ENCODE measurements at regions not wholly inside any gene's neighbourhood (a gene's known extent, or its start where the extent isn't known, plus 50 kb on each side); places are given as distances from the start of the nearest gene placed in this dataset.
A peak's percentile ranks its signal among the peaks of the same experiment; 100 is the strongest.

DNA sequence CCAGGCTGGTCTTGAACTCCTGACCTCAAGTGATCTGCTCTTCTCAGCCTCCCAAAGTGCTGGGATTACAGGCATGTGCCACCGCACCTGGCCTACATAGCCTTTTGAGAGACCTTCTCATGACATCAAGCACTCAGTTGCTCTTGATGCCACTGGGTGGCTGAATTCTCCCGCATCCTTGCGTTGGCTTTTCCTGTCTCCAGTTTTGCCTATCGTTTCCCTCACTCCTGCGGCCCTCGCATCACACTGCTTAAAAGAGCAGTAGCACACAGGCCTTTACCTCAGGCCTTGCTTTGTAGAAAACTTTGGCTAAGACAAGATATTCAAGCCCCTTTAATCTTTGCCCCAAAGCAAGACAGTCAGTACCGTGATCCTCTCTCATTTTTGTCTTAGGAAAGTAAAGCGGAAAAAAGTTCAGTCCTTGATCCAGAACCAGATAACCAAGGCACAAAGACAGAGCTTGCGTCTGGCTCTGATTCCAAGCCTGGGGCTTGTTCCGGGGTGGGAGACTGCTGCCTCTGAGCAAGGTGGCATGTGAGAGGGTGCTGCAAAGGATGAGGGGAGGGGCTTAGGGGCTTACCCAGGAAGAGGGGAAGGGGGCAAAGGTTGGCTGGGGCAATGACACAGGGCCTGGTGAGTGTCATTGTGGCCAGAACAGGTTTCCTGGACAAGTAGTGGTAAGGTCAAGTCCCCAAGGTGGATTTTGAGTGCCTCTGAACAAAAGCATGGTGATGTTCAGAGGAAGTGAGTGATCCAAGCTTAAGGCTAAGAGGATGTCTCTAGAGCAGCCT lies 175.0 kb upstream of the TLE3 start:
- no peak for DNase-seq

DNA sequence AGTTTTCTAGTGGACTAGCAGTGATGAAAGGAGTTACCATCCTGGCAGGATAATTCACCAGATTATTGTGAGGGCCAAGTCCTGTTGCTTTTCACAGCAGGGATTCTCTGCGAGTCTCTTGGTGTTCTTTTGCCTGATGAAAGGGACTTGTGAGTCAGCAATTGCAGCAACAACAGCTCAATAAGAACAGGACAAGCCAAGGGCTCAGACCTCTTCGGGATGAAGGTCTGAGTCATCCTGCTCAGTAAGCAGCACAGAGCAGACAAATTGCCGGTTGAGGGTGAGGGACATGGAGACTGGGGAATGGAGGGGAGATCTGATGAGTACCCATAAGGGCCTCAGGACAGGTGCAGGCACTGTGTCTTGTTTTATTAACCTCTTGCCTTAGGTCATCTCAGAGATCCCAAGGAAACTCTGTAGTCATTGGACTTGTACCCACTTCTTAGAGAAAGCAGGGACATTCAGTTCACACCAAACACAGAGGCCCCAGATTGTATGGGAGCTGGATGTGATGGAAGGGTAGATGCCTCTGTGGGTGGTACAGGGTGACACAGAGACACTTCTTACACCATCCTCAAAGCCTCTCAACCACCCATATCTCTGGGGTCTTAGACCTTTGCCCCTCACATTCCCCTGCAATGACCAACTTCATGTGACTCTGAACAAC lies 173.8 kb upstream of the TLE3 start:
- no peak for DNase-seq

DNA sequence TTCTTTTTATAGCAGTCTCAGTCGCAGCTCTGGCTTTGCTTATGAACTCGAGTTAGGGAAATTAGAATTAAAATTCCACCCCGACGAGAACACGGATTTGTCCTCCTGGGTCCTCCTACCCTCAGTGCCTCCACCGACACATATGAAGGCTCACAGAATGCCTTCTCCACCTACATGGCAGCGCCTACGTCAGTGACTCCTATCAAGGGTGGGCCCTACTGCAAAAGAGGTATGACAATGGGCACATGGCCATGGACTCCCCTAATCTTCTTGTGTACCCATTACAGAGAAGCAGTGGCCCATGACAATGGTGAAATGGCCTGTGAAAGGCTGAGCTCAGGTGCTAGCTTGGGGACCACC lies 173.0 kb upstream of the TLE3 start:
- no peak for DNase-seq

- DNase-seq: no peak
Measured at GRCh38 chr15:70269991-70270751, 172.5 kb upstream of the TLE3 start.

GRCh38 chr15:70269311-70269911 lies 171.7 kb upstream of the TLE3 start:
- no peak for DNase-seq

- no peak for DNase-seq
Measured at GRCh38 chr15:70268698-70269251, 171.1 kb upstream of the TLE3 start.

GRCh38 chr15:70267879-70268278 lies 170.2 kb upstream of the TLE3 start:
- DNase-seq: no peak

DNA sequence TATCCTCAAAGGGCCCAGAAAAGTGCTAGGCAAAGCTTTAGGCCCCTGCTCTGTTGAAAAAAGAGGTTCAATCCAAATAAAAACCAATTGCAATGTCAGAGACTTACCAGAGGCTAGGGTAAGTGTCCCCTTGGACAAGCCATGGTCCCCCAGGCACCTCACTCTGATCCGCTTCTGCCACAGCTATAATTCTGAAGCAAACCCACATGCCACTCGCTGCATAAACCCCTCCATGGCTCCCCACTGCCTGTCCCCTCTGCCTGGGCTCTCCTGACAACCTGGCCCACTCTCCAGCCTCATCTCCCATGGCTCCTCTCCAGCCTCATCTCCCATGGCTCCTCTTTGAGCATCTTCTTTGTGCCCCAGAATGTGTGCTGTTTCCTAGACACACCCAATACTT lies 169.6 kb upstream of the TLE3 start:
- DNase-seq: no peak

GRCh38 chr15:70266412-70267121 lies 168.8 kb upstream of the TLE3 start:
- no peak for DNase-seq

- DNase-seq: no peak
Measured at GRCh38 chr15:70265986-70266385, 168.3 kb upstream of the TLE3 start.

DNA sequence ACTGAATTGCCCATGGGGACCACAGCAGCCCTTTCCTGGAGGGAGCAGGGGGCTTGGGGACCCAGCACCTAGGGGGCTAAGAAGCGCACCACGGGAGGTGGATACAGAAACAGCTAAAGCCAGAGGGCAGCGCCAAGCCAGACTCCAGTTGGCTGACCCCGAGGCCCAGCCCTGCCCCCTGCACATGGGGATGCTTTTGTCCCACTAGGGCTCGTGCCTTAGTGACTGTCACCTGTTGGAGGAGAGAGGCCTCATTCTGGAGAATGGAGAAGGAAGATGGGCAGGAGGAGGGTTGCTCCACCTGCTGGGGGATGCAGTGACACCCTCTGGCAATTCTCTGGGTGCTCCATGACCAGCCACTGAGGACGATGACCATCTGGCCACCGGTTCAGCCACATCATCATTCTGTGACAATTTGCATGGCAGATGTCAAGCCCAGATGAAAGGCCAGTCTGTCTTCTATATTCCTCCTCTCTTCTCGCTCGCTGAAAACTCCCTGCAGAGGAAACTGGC lies 167.8 kb upstream of the TLE3 start:
- DNase-seq: no peak

DNA sequence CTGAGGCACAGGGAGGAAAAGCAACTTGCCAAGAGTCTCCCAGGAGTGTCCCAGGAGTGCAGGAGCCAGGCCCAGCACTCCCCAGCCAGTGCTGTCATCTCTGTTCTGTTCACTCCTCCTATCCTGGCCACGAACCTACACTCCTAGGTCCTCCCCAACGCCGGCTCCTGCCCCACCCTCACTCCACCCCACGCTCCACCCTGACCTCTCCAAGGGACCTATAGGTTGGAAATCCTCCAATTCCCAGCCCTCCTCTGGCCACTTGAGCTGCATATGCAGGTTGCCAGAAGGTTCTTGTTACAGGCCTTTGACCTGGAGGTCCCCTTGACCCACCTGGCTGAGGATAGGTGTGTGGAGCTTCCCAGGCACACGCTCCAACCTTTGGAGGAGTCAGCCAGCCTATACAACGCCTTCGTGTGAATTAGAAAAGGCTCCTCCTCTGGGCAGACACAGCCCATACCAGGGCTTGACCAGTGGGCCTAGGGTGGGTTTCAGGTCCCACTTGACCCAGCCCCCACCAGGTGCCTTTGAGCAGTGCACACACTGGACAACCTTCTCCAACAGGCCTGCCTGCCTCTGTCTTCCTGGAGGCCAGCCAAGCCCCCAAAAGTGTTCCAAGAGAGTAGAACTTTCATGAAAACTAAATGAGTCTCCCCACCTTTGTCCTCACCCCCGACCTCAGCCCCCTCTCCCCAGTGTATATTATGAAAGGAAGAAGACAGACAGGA lies 167.2 kb upstream of the TLE3 start:
- no peak for DNase-seq

- DNase-seq: no peak
Measured at GRCh38 chr15:70264014-70264582, 166.4 kb upstream of the TLE3 start.

GRCh38 chr15:70262591-70263274 lies 165.0 kb upstream of the TLE3 start:
- no peak for DNase-seq

DNA sequence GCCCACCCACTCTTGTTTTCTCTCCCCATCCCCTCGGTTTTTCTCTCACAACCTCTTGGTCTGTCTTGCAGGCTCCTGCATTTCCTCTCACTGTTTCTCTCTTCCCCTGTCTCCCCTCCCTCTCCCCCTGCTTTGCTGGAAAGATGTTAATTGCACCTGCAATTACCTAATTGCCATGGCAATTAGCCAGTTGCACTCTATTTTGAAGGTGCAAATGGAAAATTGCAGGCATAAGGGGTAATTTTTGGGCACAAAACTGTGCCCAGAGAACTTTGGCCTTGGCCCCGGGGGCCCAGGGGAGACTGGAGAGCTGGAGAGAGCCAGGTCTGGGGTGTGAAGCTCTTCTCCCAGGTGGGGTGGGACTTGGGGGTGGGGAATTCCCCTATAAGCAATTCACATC lies 164.5 kb upstream of the TLE3 start:
- DNase-seq: no peak

GRCh38 chr15:70261083-70261482 lies 163.4 kb upstream of the TLE3 start:
- DNase-seq: no peak

GRCh38 chr15:70260580-70260979 lies 162.9 kb upstream of the TLE3 start:
- DNase-seq: no peak

GRCh38 chr15:70259640-70260508 lies 162.2 kb upstream of the TLE3 start:
- no peak for DNase-seq

DNA sequence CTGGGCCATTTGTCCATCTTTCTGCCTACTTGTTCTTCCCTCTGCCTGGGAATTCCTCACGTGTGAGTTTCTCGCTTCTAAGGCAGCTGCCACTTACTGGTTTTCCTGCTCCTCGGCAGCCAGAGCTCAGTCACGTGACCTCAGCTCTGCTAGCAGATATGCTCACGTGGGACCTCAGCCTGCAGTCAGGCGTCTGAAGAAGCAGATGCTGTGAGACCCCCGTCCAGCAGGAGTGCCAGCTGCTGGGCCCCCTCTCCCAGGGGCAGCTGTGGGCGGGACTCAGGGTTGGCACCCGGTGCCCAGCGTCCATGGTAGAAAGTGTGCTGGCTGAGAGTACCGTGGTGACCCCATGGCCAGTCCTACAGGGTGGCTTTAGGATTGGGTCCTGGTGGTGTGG lies 161.3 kb upstream of the TLE3 start:
- peak; percentile 23 for DNase-seq
